GM18507 (cell line): ENCODE measurements at regions not wholly inside any gene's neighbourhood (a gene's known extent, or its start where the extent isn't known, plus 50 kb on each side); places are given as distances from the start of the nearest gene placed in this dataset.
"Not testable (repeated sequence)": the region's sequence is repeated elsewhere in the genome, so short reads cannot be mapped to it uniquely, and the experiment has no call there.

Experiments
- DNase-seq: peaks from one replicate; pipeline ENCODE4 v3.0.0; 2011; ENCODE audit warnings: low read depth; ENCODE audit not compliant: insufficient read length; ENCODE audit errors: extremely low spot score
- FAIRE-seq: peaks from 2 replicates; lab custom pipeline; 2011; peaks lifted over from hg19 to GRCh38; lab: Jason Lieb, UNC

- not testable (repeated sequence) for DNase-seq, FAIRE-seq
Observed at GRCh38 chr6:3672339-3672738, 79.2 kb downstream of the PXDC1 start.

- DNase-seq (no peak), FAIRE-seq (no peak)
Observed at GRCh38 chr6:3671382-3671781, 80.1 kb downstream of the PXDC1 start.

GRCh38 chr6:3670356-3670755, 81.2 kb downstream of the PXDC1 start:
- FAIRE-seq (no peak), DNase-seq (no peak)

- DNase-seq (no peak), FAIRE-seq (no peak)
Observed at GRCh38 chr6:3669916-3670315, 81.6 kb downstream of the PXDC1 start.

- DNase-seq (no peak), FAIRE-seq (no peak)
Observed at GRCh38 chr6:3665608-3666007, 85.9 kb downstream of the PXDC1 start.

- FAIRE-seq (no peak), DNase-seq (no peak)
Observed at GRCh38 chr6:3664625-3665041, 86.9 kb downstream of the PXDC1 start.

- FAIRE-seq (no peak), DNase-seq (no peak)
Observed at GRCh38 chr6:3663811-3664210, 87.7 kb downstream of the PXDC1 start.

GRCh38 chr6:3663081-3663480, 88.4 kb downstream of the PXDC1 start:
- no peak for FAIRE-seq
- DNase-seq: no peak

GRCh38 chr6:3661390-3661789, 90.1 kb downstream of the PXDC1 start:
- DNase-seq: no peak
- FAIRE-seq: no peak

GRCh38 chr6:3660473-3660872, 91.0 kb downstream of the PXDC1 start:
- no peak for DNase-seq
- no peak for FAIRE-seq

- no peak for DNase-seq
- no peak for FAIRE-seq
Observed at GRCh38 chr6:3659748-3660147, 91.8 kb downstream of the PXDC1 start.

GRCh38 chr6:3656076-3656475, 95.4 kb downstream of the PXDC1 start:
- no peak for FAIRE-seq
- no peak for DNase-seq

- FAIRE-seq (no peak), DNase-seq (no peak)
Observed at GRCh38 chr6:3654898-3655297, 96.6 kb downstream of the PXDC1 start.

- no peak for DNase-seq
- no peak for FAIRE-seq
Observed at GRCh38 chr6:3654436-3654835, 97.1 kb downstream of the PXDC1 start.

- DNase-seq: no peak
Observed at GRCh38 chr6:3653528-3654070, 97.9 kb downstream of the PXDC1 start.

GRCh38 chr6:3651698-3652229, 99.7 kb downstream of the PXDC1 start:
- FAIRE-seq (no peak), DNase-seq (no peak)

More at GRCh38 chr6:3653528-3654070, 97.9 kb downstream of the PXDC1 start:
- no peak for FAIRE-seq

- DNase-seq (no peak), FAIRE-seq (no peak)
Observed at GRCh38 chr6:3650959-3651697, 100.4 kb downstream of the PXDC1 start.

GRCh38 chr6:3650076-3650958, 101.2 kb downstream of the PXDC1 start:
- DNase-seq (no peak), FAIRE-seq (no peak)

GRCh38 chr6:3648724-3649123, 102.8 kb downstream of the PXDC1 start:
- FAIRE-seq (no peak), DNase-seq (no peak)
